WI38 (cell line): ENCODE measurements at regions not wholly inside any gene's neighbourhood (a gene's known extent, or its start where the extent isn't known, plus 50 kb on each side); places are given as distances from the start of the nearest gene placed in this dataset.
"Not testable (repeated sequence)": the region's sequence is repeated elsewhere in the genome, so short reads cannot be mapped to it uniquely, and the experiment has no call there.

Experiments
- H3K4me3 ChIP-seq: 2 replicates; pipeline ENCODE4 v1.5.1; 2011; ENCODE audit warnings: low read depth, mild to moderate bottlenecking, control low read depth, low read length
- CTCF ChIP-seq: IDR thresholded peaks from 2 replicates; pipeline ENCODE4 v1.5.1; 2012; ENCODE audit warnings: low read depth, mild to moderate bottlenecking, control low read depth, low read length

GRCh38 chr10:35824704-35825103 lies 182.6 kb upstream of the FZD8 start:
- no peak overlapping the region for H3K4me3 ChIP-seq
- no peak for TF ChIP-seq CTCF

- no peak for TF ChIP-seq CTCF
- no peak overlapping the region for H3K4me3 ChIP-seq
These were observed 180.2 kb upstream of the FZD8 start for GRCh38 chr10:35822316-35822715.

- H3K4me3 ChIP-seq = no peak overlapping the region
- TF ChIP-seq CTCF = no peak
These were observed 179.3 kb upstream of the FZD8 start for GRCh38 chr10:35821339-35821911.

GRCh38 chr10:35819736-35820135 lies 177.6 kb upstream of the FZD8 start:
- H3K4me3 ChIP-seq = no peak overlapping the region
- TF ChIP-seq CTCF = no peak

GRCh38 chr10:35819011-35819410 lies 176.9 kb upstream of the FZD8 start:
- no peak for TF ChIP-seq CTCF
- H3K4me3 ChIP-seq = no peak overlapping the region

GRCh38 chr10:35817109-35817508 lies 175.0 kb upstream of the FZD8 start:
- H3K4me3 ChIP-seq = not testable (repeated sequence)

- TF ChIP-seq CTCF = no peak
- H3K4me3 ChIP-seq = no peak overlapping the region
These were observed 171.1 kb upstream of the FZD8 start for GRCh38 chr10:35813219-35813618.

- H3K4me3 ChIP-seq = no peak overlapping the region
- TF ChIP-seq CTCF = no peak
These were observed 166.2 kb upstream of the FZD8 start for GRCh38 chr10:35808344-35808743.
